Ovary (tissue), 7 donors: ENCODE measurements at regions not wholly inside any gene's neighbourhood (a gene's known extent, or its start where the extent isn't known, plus 50 kb on each side); places are given as distances from the start of the nearest gene placed in this dataset.

Experiments
- DNase-seq, 5 donors: peaks; one replicate each; pipeline ENCODE4 v3.0.0-alpha.2; 2019 to 2020
- H3K27ac ChIP-seq, 2 donors: fragments of 200-600 bp; one replicate each; pipeline versions ENCODE4 v1.5.1 to v1.8.0; 2019 to 2022
- H3K27me3 ChIP-seq: fragments of 200-600 bp; one replicate; pipeline ENCODE4 v1.8.0; 2022
- H3K36me3 ChIP-seq: fragments of 200-600 bp; sonication (generic); one replicate; pipeline ENCODE4 v1.5.1; 2019
- H3K4me1 ChIP-seq: one replicate; pipeline ENCODE4 v1.8.1; 2013; ENCODE audit warnings: mild to moderate bottlenecking, moderate library complexity; ENCODE audit not compliant: insufficient read depth
- H3K4me3 ChIP-seq: fragments of 200-600 bp; sonication (generic); one replicate; pipeline ENCODE4 v1.5.1; 2017
- H3K9me3 ChIP-seq, 2 donors: fragments of 200-600 bp in 1 of 2; sonication (generic) in 1 of 2; one replicate each; pipeline versions ENCODE4 v1.5.1 to v1.8.1; 2013 to 2019; ENCODE audit warnings: mild to moderate bottlenecking in 1 of 2, moderate library complexity in 1 of 2
- EP300 ChIP-seq: sonication (generic); formaldehyde crosslinking; IDR thresholded peaks from one replicate; pipeline ENCODE4 v1.6.1; 2017; ENCODE audit warnings: antibody characterized with exemption
- POLR2A ChIP-seq: fragments of 450-650 bp; IDR thresholded peaks from one replicate; pipeline ENCODE4 v1.6.1; 2017; ENCODE audit warnings: antibody characterized with exemption, mild to moderate bottlenecking, moderate library complexity
- WGBS, 3 donors: extraction: QIAGEN DNeasy Blood & Tissue Kit in 1 of 3; methylation state at CpG; one replicate each; pipeline versions ENCODE4 v1.1.5 to v1.1.7; 2013 to 2017; 5-methylcytosine and 5-hydroxymethylcytosine counted together
- intact Hi-C, 4 donors: fragments of 100-400 bp; cut with DNase I; formaldehyde crosslinking; loops; one replicate each; pipeline versions ENCODE4 v1.11.0 to v1.15.1; 2022 to 2023
- TF ChIP-seq, protein P1 (sequence below), 3 donors: fragments of 450-650 bp in 2 of 3; fragments of 200-600 bp in 1 of 3; IDR thresholded peaks; one replicate each; pipeline versions ENCODE4 v1.5.1 to v1.8.0; 2016 to 2022; ENCODE audit warnings: antibody characterized with exemption in 3 of 3, mild to moderate bottlenecking in 1 of 3
- donor health status: DM: no; HTN: no; CAD: no; lungs with moderate emphysema.
- donor health status: DM: no; HTN: no; CAD: no.
- donor health status: Bipolar disorder and iron deficiency.
- donor health status: DM: no; HTN: no; CAD: no.
- donor health status: DM: yes; HTN: yes; CAD: no.

DNA sequence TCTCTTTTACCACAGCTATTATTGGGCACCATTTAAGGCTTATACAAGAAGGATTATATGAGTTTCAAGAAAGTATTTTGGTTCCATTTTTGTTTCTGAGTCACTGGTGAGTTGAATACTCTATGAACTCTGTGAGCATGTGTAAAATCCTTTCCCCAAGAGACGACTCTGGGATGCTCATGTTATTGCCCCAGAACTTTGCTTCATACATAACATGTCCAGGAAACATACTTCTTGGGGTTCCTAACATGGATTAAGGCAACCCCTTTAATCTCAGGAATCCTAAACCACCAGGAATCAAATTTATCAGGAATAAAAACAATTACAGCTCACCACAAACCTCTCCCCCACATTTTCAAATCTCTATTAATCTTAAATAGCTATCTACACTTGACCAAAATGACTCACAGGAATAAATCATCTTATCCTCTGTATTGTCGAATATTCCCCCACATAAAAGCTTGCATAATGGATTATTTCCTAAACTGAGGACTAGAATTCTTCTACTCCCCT is 117.5 kb upstream of the COL21A1 start:
- Histone ChIP-seq H3K9me3 (no peaks in the 10 kb centered on the region), H3K4me3 (no peak overlapping the region), H3K27ac (no peak overlapping the region), H3K27me3 (no peaks in the 10 kb centered on the region), H3K4me1 (no peaks in the 10 kb centered on the region), H3K36me3 (no peaks in the 10 kb centered on the region)
- TF ChIP-seq POLR2A (no peak), EP300 (no peak)
- TF ChIP-seq, protein P1, sequence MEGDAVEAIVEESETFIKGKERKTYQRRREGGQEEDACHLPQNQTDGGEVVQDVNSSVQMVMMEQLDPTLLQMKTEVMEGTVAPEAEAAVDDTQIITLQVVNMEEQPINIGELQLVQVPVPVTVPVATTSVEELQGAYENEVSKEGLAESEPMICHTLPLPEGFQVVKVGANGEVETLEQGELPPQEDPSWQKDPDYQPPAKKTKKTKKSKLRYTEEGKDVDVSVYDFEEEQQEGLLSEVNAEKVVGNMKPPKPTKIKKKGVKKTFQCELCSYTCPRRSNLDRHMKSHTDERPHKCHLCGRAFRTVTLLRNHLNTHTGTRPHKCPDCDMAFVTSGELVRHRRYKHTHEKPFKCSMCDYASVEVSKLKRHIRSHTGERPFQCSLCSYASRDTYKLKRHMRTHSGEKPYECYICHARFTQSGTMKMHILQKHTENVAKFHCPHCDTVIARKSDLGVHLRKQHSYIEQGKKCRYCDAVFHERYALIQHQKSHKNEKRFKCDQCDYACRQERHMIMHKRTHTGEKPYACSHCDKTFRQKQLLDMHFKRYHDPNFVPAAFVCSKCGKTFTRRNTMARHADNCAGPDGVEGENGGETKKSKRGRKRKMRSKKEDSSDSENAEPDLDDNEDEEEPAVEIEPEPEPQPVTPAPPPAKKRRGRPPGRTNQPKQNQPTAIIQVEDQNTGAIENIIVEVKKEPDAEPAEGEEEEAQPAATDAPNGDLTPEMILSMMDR (IDR thresholded peaks at IDR 0.05) = no peak
- intact Hi-C loops = loop anchor here in 2 of 4 donors (5.0 to 10.0 kb wide), 2 partner anchors 177 to 230 kb away; no protein-coding TSS in a partner anchor
- WGBS, 3 donors = 50 to 63% (median 53%) methylated on average over 2 of the region's 2 CpGs
- DNase-seq = no peak

DNA sequence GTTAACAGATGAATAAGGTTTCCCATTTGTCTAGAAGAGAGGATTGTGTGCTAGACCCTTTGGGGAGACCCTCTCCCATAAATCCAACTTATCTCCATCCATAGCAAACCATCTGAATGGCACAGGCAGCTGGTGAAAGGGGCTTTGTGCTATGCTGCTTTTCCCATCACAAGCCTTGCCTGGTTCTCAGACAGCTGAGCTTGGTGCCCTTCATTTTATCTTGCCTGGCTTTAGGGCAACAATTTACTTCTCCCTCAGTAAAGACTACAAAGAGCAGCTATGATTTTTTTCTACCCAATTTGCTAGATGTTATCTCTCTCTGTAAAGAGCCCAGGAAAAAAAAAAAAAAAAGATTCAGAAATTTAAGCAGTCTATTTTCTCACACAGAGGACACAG is 117.0 kb upstream of the COL21A1 start:
- intact Hi-C loops = loop anchor here in 2 of 4 donors (5.0 to 10.0 kb wide), 2 partner anchors 178 to 230 kb away; no protein-coding TSS in a partner anchor
- Histone ChIP-seq H3K4me3 (no peak overlapping the region), H3K27ac (no peak overlapping the region), H3K9me3 (no peaks in the 10 kb centered on the region), H3K4me1 (no peaks in the 10 kb centered on the region), H3K27me3 (no peaks in the 10 kb centered on the region), H3K36me3 (no peaks in the 10 kb centered on the region)
- no peak for DNase-seq
- TF ChIP-seq EP300 (no peak), POLR2A (no peak)
- TF ChIP-seq, protein P1 (IDR thresholded peaks at IDR 0.05) = no peak

DNA sequence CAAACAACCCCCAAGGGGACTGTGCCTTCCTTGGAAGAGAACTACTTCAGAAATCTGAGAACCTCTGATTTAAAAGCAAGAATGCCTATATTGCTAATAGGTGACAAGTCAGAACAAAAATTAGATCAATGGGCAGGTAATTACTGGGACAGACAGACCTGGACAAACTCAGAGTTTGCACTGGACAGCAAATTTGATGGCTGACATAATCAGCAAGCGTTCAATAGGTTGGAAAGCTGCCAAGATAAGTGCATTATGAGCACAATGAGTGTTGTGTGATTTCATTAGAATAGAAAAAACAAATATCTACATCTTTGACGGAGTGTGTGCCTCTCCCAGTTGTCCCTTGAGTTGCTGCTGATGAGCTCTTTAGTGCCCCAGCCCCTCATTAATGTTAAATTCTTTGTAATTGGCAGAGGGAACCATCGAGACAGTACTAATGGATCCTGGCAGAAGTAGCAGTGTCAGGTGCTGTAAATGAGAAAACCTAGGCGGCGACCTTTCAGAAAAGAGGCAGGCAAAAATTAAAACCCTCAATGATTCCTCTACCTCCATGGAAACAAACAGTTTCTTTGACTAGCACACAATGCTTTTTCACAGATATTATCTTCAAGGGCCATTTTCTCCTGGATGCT is 116.5 kb upstream of the COL21A1 start:
- no peak overlapping the region for H3K27ac ChIP-seq

DNA sequence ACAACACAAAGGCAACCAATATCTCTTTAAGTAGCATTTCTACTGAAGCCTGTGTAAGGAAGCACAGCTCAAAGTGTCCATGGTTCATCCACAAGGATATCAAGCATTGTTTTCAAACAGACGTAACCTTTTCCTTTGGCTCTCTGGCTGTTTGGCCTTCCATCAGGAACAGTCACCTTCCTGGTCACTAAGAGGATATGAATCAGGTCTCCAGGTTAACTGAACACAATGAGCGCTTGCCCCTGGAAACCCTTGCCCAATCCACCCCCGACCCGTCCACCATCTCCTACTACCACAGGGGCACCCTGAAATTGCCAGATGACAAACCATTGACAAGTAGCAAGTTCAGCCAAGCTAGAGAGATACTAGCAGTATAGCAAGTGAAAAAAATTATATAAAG is 114.4 kb upstream of the COL21A1 start:
- Histone ChIP-seq H3K4me3 (no peak overlapping the region), H3K27me3 (no peaks in the 10 kb centered on the region), H3K9me3 (no peaks in the 10 kb centered on the region), H3K36me3 (no peaks in the 10 kb centered on the region), H3K4me1 (no peaks in the 10 kb centered on the region), H3K27ac (no peak overlapping the region)
- intact Hi-C loops = loop anchor here in 2 of 4 donors (2.0 to 10.0 kb wide), 3 partner anchors 180 to 233 kb away; no protein-coding TSS in a partner anchor
- no peak for DNase-seq
- TF ChIP-seq EP300 = no peak
- no peak for TF ChIP-seq POLR2A
- TF ChIP-seq, protein P1 (IDR thresholded peaks at IDR 0.05) = no peak
- WGBS, 3 donors = 90 to 96% (median 90%) methylated on average over 4 of the region's 4 CpGs

More for the DNA sequence above, 116.5 kb upstream of the COL21A1 start:
- no peaks in the 10 kb centered on the region for H3K4me1 ChIP-seq
- H3K27me3 ChIP-seq = no peaks in the 10 kb centered on the region
- no peak overlapping the region for H3K4me3 ChIP-seq
- H3K9me3 ChIP-seq = no peaks in the 10 kb centered on the region
- WGBS, 3 donors = 94 to 96% (median 94%) methylated on average over 5 of the region's 5 CpGs
- TF ChIP-seq POLR2A (no peak), EP300 (no peak)
- TF ChIP-seq, protein P1 (IDR thresholded peaks at IDR 0.05) = no peak
- H3K36me3 ChIP-seq = no peaks in the 10 kb centered on the region
- intact Hi-C loops = loop anchor here in 2 of 4 donors (2.0 to 10.0 kb wide), 3 partner anchors 178 to 231 kb away; no protein-coding TSS in a partner anchor
- no peak for DNase-seq
